B cell (primary cell): ENCODE measurements at regions not wholly inside any gene's neighbourhood (a gene's known extent, or its start where the extent isn't known, plus 50 kb on each side); places are given as distances from the start of the nearest gene placed in this dataset.

ENCODE experiments used
- ATAC-seq: fragments of 200-7000 bp; cut with Tn5 transposase; one replicate; pipeline ENCODE4 v1.10.0; 2021; ENCODE audit warnings: low read depth, mild to moderate bottlenecking, moderate number of reproducible peaks, moderate library complexity
- CTCF ChIA-PET: fragments of 350-600 bp; sonication (Branson Sonifier 250); formaldehyde crosslinking; loops from one replicate; lab custom pipeline; 2021; ENCODE audit warnings: antibody characterized with exemption, inconsistent platforms; lab: Charles Lee
- POLR2A ChIA-PET: fragments of 350-600 bp; sonication (Branson Sonifier 250); formaldehyde crosslinking; loops from one replicate; lab custom pipeline; 2021; ENCODE audit warnings: antibody characterized with exemption; lab: Charles Lee
- DNase-seq: peaks from one replicate; pipeline ENCODE4 v3.0.0; 2013
- H2AFZ ChIP-seq: 2 replicates; pipeline ENCODE4 v1.6.1; 2012; ENCODE audit warnings: mild to moderate bottlenecking, low read depth, low read length; ENCODE audit not compliant: insufficient read depth, poor library complexity, severe bottlenecking
- H3K27ac ChIP-seq, 2 donors: 1 replicate in 1 of 2; 2 replicates in 1 of 2; pipeline ENCODE4 v1.5.1; 2012 to 2013; ENCODE audit warnings: low read length in 2 of 2, mild to moderate bottlenecking in 2 of 2, moderate library complexity in 1 of 2
- H3K27me3 ChIP-seq, 4 experiments: fragments of 200-600 bp in 1 of 4; sonication (generic) in 1 of 4; replicated peaks in 1 of 4; 1 replicate in 2 of 4; 2 replicates in 2 of 4; pipeline versions ENCODE4 v1.6.1 to v1.7.0; 2013 to 2016; ENCODE audit warnings: low read length in 3 of 4, mild to moderate bottlenecking in 2 of 4, mixed read lengths in 1 of 4, moderate library complexity in 1 of 4; ENCODE audit not compliant: insufficient read depth in 4 of 4, control insufficient read depth in 3 of 4; ENCODE audit errors: control extremely low read depth in 1 of 4
- H3K36me3 ChIP-seq, 2 experiments: replicated peaks in 1 of 2; 1 replicate in 1 of 2; 2 replicates in 1 of 2; pipeline versions ENCODE4 v1.6.1 to v1.7.1; 2013; ENCODE audit warnings: low read length in 1 of 2; ENCODE audit not compliant: insufficient read depth in 2 of 2, control insufficient read depth in 1 of 2; ENCODE audit errors: control extremely low read depth in 1 of 2, extremely low read depth in 1 of 2
- H3K4me1 ChIP-seq, 2 donors: fragments of 200-600 bp in 1 of 2; sonication (generic) in 1 of 2; 1 replicate in 1 of 2; 2 replicates in 1 of 2; pipeline versions ENCODE4 v1.5.1 to v1.6.1; 2013 to 2017; ENCODE audit warnings: low read length in 2 of 2; ENCODE audit not compliant: control insufficient read depth in 2 of 2, insufficient read depth in 2 of 2
- H3K4me2 ChIP-seq: replicated peaks from 2 replicates; pipeline ENCODE3; 2012; ENCODE audit warnings: mild to moderate bottlenecking, low read depth, low read length; ENCODE audit not compliant: poor library complexity, severe bottlenecking
- H3K4me3 ChIP-seq, 5 experiments: fragments of 200-600 bp in 1 of 5; sonication (generic) in 1 of 5; 1 replicate in 3 of 5; 2 replicates in 2 of 5; pipeline versions ENCODE4 v1.5.1 to v1.7.0; 2011 to 2016; ENCODE audit warnings: low read length in 4 of 5, mild to moderate bottlenecking in 4 of 5, low read depth in 2 of 5, control low read depth in 1 of 5, moderate library complexity in 1 of 5; ENCODE audit not compliant: insufficient read depth in 1 of 5; ENCODE audit errors: control extremely low read depth in 1 of 5, extremely low read depth in 1 of 5
- H3K79me2 ChIP-seq: fragments of 200-600 bp; sonication (generic); one replicate; pipeline ENCODE4 v1.6.0; 2016; ENCODE audit warnings: low read length; ENCODE audit not compliant: control insufficient read depth, insufficient read depth
- H3K9ac ChIP-seq: fragments of 200-600 bp; sonication (generic); 2 replicates; pipeline ENCODE4 v1.6.1; 2017; ENCODE audit warnings: mild to moderate bottlenecking, low read length, moderate library complexity
- H3K9me3 ChIP-seq, 3 donors: one replicate each; pipeline versions ENCODE4 v1.6.1 to v1.7.1; 2013; ENCODE audit warnings: low read length in 2 of 3; ENCODE audit not compliant: control insufficient read depth in 2 of 3, insufficient read depth in 1 of 3; ENCODE audit errors: control extremely low read depth in 1 of 3
- H4K20me1 ChIP-seq: 2 replicates; pipeline ENCODE4 v1.6.0; 2012; ENCODE audit warnings: mild to moderate bottlenecking, low read length; ENCODE audit not compliant: insufficient read depth, control insufficient read depth, poor library complexity, severe bottlenecking
- H3K27ac Mint-ChIP-seq: one replicate; pipeline ENCODE4 v1.8.0; 2021; ENCODE audit warnings: mixed read lengths
- H3K27me3 Mint-ChIP-seq: one replicate; pipeline ENCODE4 v1.8.0; 2021; ENCODE audit warnings: mixed read lengths
- H3K4me1 Mint-ChIP-seq: one replicate; pipeline ENCODE4 v1.8.0; 2021; ENCODE audit warnings: mixed read lengths
- H3K4me3 Mint-ChIP-seq: one replicate; pipeline ENCODE4 v1.8.0; 2021; ENCODE audit warnings: mixed read lengths
- H3K9me3 Mint-ChIP-seq: one replicate; pipeline ENCODE4 v1.8.0; 2022; ENCODE audit warnings: mixed read lengths; ENCODE audit not compliant: insufficient read depth
- EZH2 ChIP-seq: IDR thresholded peaks from 2 replicates; pipeline ENCODE4 v1.6.1; 2012; ENCODE audit warnings: borderline replicate concordance, low read depth, mild to moderate bottlenecking, moderate library complexity, low read length; ENCODE audit not compliant: insufficient read depth, poor library complexity, severe bottlenecking
- WGBS: methylation state at CpG from one replicate; pipeline ENCODE4 v1.1.5; 2013; ENCODE audit warnings: missing lambda C conversion rate; ENCODE audit not compliant: insufficient coverage; 5-methylcytosine and 5-hydroxymethylcytosine counted together
- intact Hi-C: fragments of 100-400 bp; cut with micrococcal nuclease; formaldehyde crosslinking; loops from one replicate; pipeline ENCODE4 v1.10.0; 2022
- TF ChIP-seq, protein P1 (sequence below): fragments of 200-600 bp; IDR thresholded peaks from one replicate; pipeline ENCODE4 v1.8.0; 2022; ENCODE audit warnings: antibody characterized with exemption, mild to moderate bottlenecking

DNA sequence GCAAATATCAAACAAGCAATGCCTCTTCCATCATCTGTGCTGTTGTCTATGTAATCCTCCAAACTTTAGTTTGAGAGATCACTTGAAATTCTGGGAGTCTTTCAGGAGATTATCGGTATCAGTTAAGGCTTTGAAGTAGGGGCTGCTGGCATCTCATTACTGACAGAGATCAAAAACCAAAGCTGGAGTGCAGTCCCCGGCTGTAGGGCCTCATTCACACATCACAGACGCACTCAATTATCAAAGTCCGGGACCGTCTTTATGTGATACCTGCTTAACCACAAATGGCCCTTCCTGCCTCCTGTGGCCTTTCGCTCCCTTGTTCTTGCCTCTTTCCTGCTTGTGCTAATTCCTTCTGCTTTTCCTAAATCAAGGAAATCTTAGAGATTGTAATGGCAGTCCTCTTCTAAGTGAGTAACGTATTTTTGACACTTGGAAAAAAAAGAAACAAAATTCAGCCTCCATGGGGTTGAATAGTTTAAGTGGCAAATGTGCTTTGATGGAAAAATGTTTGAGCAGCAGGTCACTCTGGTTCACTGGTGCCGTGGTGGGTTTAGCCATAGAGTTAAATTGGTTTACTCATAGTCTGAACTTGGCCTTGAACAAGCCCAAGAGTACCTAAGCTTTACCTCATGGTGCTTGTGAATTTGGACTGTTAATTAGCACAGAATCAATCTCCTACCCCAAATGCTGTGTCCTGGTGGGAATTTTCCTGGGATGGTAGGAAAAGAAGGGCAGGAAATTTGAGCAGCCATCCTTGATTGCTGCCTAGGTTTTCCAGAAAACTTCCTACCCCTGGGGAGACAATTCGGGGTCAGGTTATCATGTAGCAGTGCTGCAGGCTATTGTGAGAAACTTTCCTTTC is 178.9 kb upstream of the LYZL1 start:
- ChIA-PET POLR2A (no interaction called here), CTCF (no interaction called here)
- no peaks in the 10 kb centered on the region for H3K4me1 Mint-ChIP-seq
- TF ChIP-seq, protein P1, sequence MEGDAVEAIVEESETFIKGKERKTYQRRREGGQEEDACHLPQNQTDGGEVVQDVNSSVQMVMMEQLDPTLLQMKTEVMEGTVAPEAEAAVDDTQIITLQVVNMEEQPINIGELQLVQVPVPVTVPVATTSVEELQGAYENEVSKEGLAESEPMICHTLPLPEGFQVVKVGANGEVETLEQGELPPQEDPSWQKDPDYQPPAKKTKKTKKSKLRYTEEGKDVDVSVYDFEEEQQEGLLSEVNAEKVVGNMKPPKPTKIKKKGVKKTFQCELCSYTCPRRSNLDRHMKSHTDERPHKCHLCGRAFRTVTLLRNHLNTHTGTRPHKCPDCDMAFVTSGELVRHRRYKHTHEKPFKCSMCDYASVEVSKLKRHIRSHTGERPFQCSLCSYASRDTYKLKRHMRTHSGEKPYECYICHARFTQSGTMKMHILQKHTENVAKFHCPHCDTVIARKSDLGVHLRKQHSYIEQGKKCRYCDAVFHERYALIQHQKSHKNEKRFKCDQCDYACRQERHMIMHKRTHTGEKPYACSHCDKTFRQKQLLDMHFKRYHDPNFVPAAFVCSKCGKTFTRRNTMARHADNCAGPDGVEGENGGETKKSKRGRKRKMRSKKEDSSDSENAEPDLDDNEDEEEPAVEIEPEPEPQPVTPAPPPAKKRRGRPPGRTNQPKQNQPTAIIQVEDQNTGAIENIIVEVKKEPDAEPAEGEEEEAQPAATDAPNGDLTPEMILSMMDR = no peak
- TF ChIP-seq EZH2 = no peak
- intact Hi-C loops = no loop called here
- no peak overlapping the region for H3K4me3 ChIP-seq
- no peaks in the 10 kb centered on the region for H3K27me3 ChIP-seq
- H3K36me3 ChIP-seq = no peaks in the 10 kb centered on the region
- ATAC-seq (no peak), DNase-seq (no peak)
- H2AFZ ChIP-seq = no peak overlapping the region
- H3K79me2 ChIP-seq = no peaks in the 10 kb centered on the region
- WGBS = 75% methylated on average over 8 of the region's 9 CpGs
- H3K27ac Mint-ChIP-seq = no peak overlapping the region
- no peak overlapping the region for H3K4me2 ChIP-seq
- H3K4me1 ChIP-seq = no peaks in the 10 kb centered on the region
- no peaks in the 10 kb centered on the region for H3K27me3 Mint-ChIP-seq
- H3K9me3 Mint-ChIP-seq = peaks cover 2% of the 10 kb centered on the region
- peaks cover 0 to 2% (median 0%) of the 10 kb centered on the region in 3 donors for H3K9me3 ChIP-seq
- H3K4me3 Mint-ChIP-seq = no peak overlapping the region
- no peaks in the 10 kb centered on the region for H4K20me1 ChIP-seq
- H3K9ac ChIP-seq = no peak overlapping the region
- H3K27ac ChIP-seq = no peak overlapping the region

DNA sequence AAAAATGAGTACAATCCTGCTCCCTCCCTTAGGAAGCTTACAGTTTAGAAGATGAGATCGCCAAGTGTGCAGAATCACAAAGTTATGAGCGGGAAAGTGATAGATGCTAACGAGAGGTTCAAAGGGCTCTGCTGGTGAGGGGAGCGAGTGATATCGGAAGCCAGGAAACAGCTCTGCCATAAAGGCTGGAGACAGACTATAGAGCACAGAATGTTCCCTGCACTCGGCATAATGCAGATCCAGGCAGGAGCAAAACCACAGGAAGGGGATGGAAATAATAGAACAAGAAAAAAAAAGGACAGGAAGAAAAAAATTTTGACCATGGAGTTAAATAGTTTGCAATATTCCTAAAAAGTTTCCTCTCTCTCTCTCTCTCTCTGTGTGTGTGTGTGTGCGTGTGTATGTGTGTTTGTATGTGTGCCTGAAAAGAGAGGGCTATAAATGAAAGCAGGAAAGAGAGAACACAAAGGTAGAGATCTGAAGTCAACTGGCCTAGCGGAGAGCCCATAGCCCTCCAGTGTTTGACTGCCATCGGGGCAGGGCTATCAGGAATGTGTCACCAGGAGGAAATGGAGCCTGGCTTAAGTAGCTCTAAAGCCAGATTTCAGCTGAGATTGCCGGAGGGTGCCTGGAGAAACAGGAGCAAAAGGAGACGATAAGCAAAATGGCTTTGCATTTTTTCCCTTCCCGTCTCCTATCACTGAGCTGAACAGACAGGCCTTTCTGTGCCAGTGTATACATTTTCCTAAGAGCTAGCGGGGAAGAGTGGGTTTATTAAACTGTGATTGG is 175.8 kb upstream of the LYZL1 start:
- TF ChIP-seq, protein P1 = no peak
- TF ChIP-seq EZH2 = no peak
- Mint-ChIP-seq H3K4me1 (no peaks in the 10 kb centered on the region), H3K4me3 (no peak overlapping the region), H3K27me3 (no peaks in the 10 kb centered on the region), H3K27ac (no peak overlapping the region), H3K9me3 (peaks cover 2% of the 10 kb centered on the region)
- no peak overlapping the region for H3K4me3 ChIP-seq
- ATAC-seq = no peak
- no peaks in the 10 kb centered on the region for H3K36me3 ChIP-seq
- intact Hi-C loops = no loop called here
- no peaks in the 10 kb centered on the region for H4K20me1 ChIP-seq
- no peak overlapping the region for H3K9ac ChIP-seq
- no peaks in the 10 kb centered on the region for H3K4me1 ChIP-seq
- DNase-seq = no peak
- ChIA-PET POLR2A (no interaction called here), CTCF (no interaction called here)
- no peak overlapping the region for H2AFZ ChIP-seq
- 85% methylated on average over 12 of the region's 13 CpGs for WGBS
- no peak overlapping the region for H3K27ac ChIP-seq
- no peaks in the 10 kb centered on the region for H3K27me3 ChIP-seq
- H3K79me2 ChIP-seq = no peaks in the 10 kb centered on the region
- no peak overlapping the region for H3K4me2 ChIP-seq
- peaks cover 0 to 9% (median 2%) of the 10 kb centered on the region in 3 donors for H3K9me3 ChIP-seq
